Stimulated activated CD4-positive, alpha-beta T cell treated with anti-CD3 and anti-CD28 coated beads, TNF-alpha, amount 100 ng/mL, for 1 hour (primary cell): ENCODE measurements at regions not wholly inside any gene's neighbourhood (a gene's known extent, or its start where the extent isn't known, plus 50 kb on each side); places are given as distances from the start of the nearest gene placed in this dataset.
"Not testable (repeated sequence)": the region's sequence is repeated elsewhere in the genome, so short reads cannot be mapped to it uniquely, and the experiment has no call there.

Experiments used
- DNase-seq, 3 donors: peaks; one replicate each; pipeline ENCODE4 v3.0.0-alpha.2; 2020; ENCODE audit warnings: low read depth in 3 of 3, low spot score in 1 of 3

GRCh38 chr13:23105051-23105450 is 75.7 kb upstream of the SGCG start:
- DNase-seq = no peak

GRCh38 chr13:23107665-23108064 is 73.1 kb upstream of the SGCG start:
- no peak for DNase-seq

GRCh38 chr13:23119131-23119530 is 61.6 kb upstream of the SGCG start:
- DNase-seq = no peak

GRCh38 chr13:23127540-23127939 is 53.2 kb upstream of the SGCG start:
- not testable (repeated sequence) for DNase-seq

- DNase-seq = no peak
Observed at GRCh38 chr13:23129331-23129730, 51.4 kb upstream of the SGCG start.
